ENCODE measurements at regions not wholly inside any gene's neighbourhood (a gene's known extent, or its start where the extent isn't known, plus 50 kb on each side); places are given as distances from the start of the nearest gene placed in this dataset.

DNA sequence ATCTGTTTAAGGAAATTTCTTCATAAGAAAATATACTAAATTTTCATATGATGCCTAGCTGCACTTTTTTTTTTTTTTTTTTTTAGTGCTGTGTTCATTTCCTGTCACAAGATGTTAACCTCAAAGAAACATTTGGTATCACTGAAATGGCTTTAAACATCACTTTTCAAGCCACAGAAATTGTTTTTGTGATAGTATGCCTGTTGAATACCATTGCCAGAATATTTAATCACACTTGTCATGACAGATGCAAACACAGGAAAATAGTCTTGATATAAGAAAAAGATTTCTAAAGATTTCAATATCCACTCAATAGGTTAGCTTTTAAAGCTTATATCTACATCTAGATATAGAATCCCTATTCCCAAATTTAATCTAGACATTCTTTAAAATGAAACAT lies 608.5 kb upstream of the AGTR1 start:
- no peaks in the 10 kb centered on the region for H3K79me1 ChIP-seq (ENCODE audit: low read length)
- H3K36me3 ChIP-seq (ENCODE audit: control insufficient read depth in 1 of 2, insufficient read depth in 2 of 2, low read length in 2 of 2), result no peaks in the 10 kb centered on the region
- no peak overlapping the region for H3K9ac ChIP-seq (ENCODE audit: low read length)
- H3K79me2 ChIP-seq (ENCODE audit: control insufficient read depth, insufficient read depth, low read length, poor library complexity), result no peaks in the 10 kb centered on the region
- no peaks in the 10 kb centered on the region for H3K27me3 ChIP-seq (ENCODE audit: insufficient read depth, low read length)
- H3K9me3 ChIP-seq (ENCODE audit: insufficient read depth, low read depth, low read length), result no peaks in the 10 kb centered on the region
- no peak overlapping the region for H3K4me2 ChIP-seq (ENCODE audit: low read length)
- no peak overlapping the region for H2BK120ac ChIP-seq (ENCODE audit: insufficient read depth, low read length, poor library complexity)
- H2BK5ac ChIP-seq (ENCODE audit: low read depth, low read length, poor library complexity), result no peak overlapping the region
- H3K4ac ChIP-seq (ENCODE audit: low read depth, low read length), result no peak overlapping the region
- H4K8ac ChIP-seq (ENCODE audit: low read depth, low read length), result no peak overlapping the region
- H2AK5ac ChIP-seq (ENCODE audit: low read length), result no peak overlapping the region
- no peak overlapping the region for H2AFZ ChIP-seq (ENCODE audit: insufficient read depth, low read length, poor library complexity)
- no peak overlapping the region for H3K18ac ChIP-seq (ENCODE audit: low read length)
- no peak overlapping the region for H3K4me3 ChIP-seq (ENCODE audit: low read depth, low read length)
- no peak overlapping the region for H3K27ac ChIP-seq (ENCODE audit: low read depth, low read length)
- H3K23ac ChIP-seq (ENCODE audit: low read length), result no peak overlapping the region
- H3K4me1 ChIP-seq (ENCODE audit: control insufficient read depth in 1 of 2, insufficient read depth in 2 of 2, low read length in 2 of 2), result no peaks in the 10 kb centered on the region
- H3K14ac ChIP-seq (ENCODE audit: low read length), result no peak overlapping the region
- H2BK12ac ChIP-seq (ENCODE audit: low read length), result no peak overlapping the region
- DNase-seq, result no peak
- no peak overlapping the region for H4K12ac ChIP-seq (ENCODE audit: low read depth, low read length)
- H4K91ac ChIP-seq (ENCODE audit: low read depth, low read length), result no peak overlapping the region

GRCh38 chr3:148090156-148090555 lies 607.5 kb upstream of the AGTR1 start:
- H3K4ac ChIP-seq (ENCODE audit: low read depth, low read length), result no peak overlapping the region
- H3K36me3 ChIP-seq (ENCODE audit: control insufficient read depth in 1 of 2, insufficient read depth in 2 of 2, low read length in 2 of 2), result no peaks in the 10 kb centered on the region
- no peaks in the 10 kb centered on the region for H3K9me3 ChIP-seq (ENCODE audit: insufficient read depth, low read depth, low read length)
- no peak overlapping the region for H3K14ac ChIP-seq (ENCODE audit: low read length)
- no peak overlapping the region for H3K4me3 ChIP-seq (ENCODE audit: low read depth, low read length)
- no peak for DNase-seq
- H3K27me3 ChIP-seq (ENCODE audit: insufficient read depth, low read length), result no peaks in the 10 kb centered on the region
- H3K4me1 ChIP-seq (ENCODE audit: control insufficient read depth in 1 of 2, insufficient read depth in 2 of 2, low read length in 2 of 2), result no peaks in the 10 kb centered on the region
- no peak overlapping the region for H3K23ac ChIP-seq (ENCODE audit: low read length)
- no peak overlapping the region for H2BK5ac ChIP-seq (ENCODE audit: low read depth, low read length, poor library complexity)
- no peaks in the 10 kb centered on the region for H3K79me1 ChIP-seq (ENCODE audit: low read length)
- no peak overlapping the region for H3K18ac ChIP-seq (ENCODE audit: low read length)
- no peak overlapping the region for H3K4me2 ChIP-seq (ENCODE audit: low read length)
- H2BK12ac ChIP-seq (ENCODE audit: low read length), result no peak overlapping the region
- no peaks in the 10 kb centered on the region for H3K79me2 ChIP-seq (ENCODE audit: control insufficient read depth, insufficient read depth, low read length, poor library complexity)
- no peak overlapping the region for H3K9ac ChIP-seq (ENCODE audit: low read length)
- no peak overlapping the region for H3K27ac ChIP-seq (ENCODE audit: low read depth, low read length)
- no peak overlapping the region for H2AK5ac ChIP-seq (ENCODE audit: low read length)
- no peak overlapping the region for H2BK120ac ChIP-seq (ENCODE audit: insufficient read depth, low read length, poor library complexity)
- H4K8ac ChIP-seq (ENCODE audit: low read depth, low read length), result no peak overlapping the region
- H2AFZ ChIP-seq (ENCODE audit: insufficient read depth, low read length, poor library complexity), result no peak overlapping the region
- H4K12ac ChIP-seq (ENCODE audit: low read depth, low read length), result no peak overlapping the region
- no CpG with 5 or more reads among the region's 2 CpGs for WGBS (ENCODE audit: extremely low coverage, insufficient coverage, insufficient read length)
- H4K91ac ChIP-seq (ENCODE audit: low read depth, low read length), result no peak overlapping the region

- H3K4me1 ChIP-seq (ENCODE audit: control insufficient read depth in 1 of 2, insufficient read depth in 2 of 2, low read length in 2 of 2), result no peaks in the 10 kb centered on the region
- no peak overlapping the region for H3K4ac ChIP-seq (ENCODE audit: low read depth, low read length)
- H4K12ac ChIP-seq (ENCODE audit: low read depth, low read length), result no peak overlapping the region
- no peaks in the 10 kb centered on the region for H3K27me3 ChIP-seq (ENCODE audit: insufficient read depth, low read length)
- H3K14ac ChIP-seq (ENCODE audit: low read length), result no peak overlapping the region
- H2AFZ ChIP-seq (ENCODE audit: insufficient read depth, low read length, poor library complexity), result no peak overlapping the region
- H4K91ac ChIP-seq (ENCODE audit: low read depth, low read length), result no peak overlapping the region
- no peak overlapping the region for H3K23ac ChIP-seq (ENCODE audit: low read length)
- no peak overlapping the region for H2AK5ac ChIP-seq (ENCODE audit: low read length)
- no peaks in the 10 kb centered on the region for H3K36me3 ChIP-seq (ENCODE audit: control insufficient read depth in 1 of 2, insufficient read depth in 2 of 2, low read length in 2 of 2)
- no peak overlapping the region for H3K9ac ChIP-seq (ENCODE audit: low read length)
- H2BK5ac ChIP-seq (ENCODE audit: low read depth, low read length, poor library complexity), result no peak overlapping the region
- no peak overlapping the region for H3K4me3 ChIP-seq (ENCODE audit: low read depth, low read length)
- H4K8ac ChIP-seq (ENCODE audit: low read depth, low read length), result no peak overlapping the region
- H2BK120ac ChIP-seq (ENCODE audit: insufficient read depth, low read length, poor library complexity), result no peak overlapping the region
- no peak overlapping the region for H2BK12ac ChIP-seq (ENCODE audit: low read length)
- no peaks in the 10 kb centered on the region for H3K79me2 ChIP-seq (ENCODE audit: control insufficient read depth, insufficient read depth, low read length, poor library complexity)
- WGBS (ENCODE audit: extremely low coverage, insufficient coverage, insufficient read length), result no CpG with 5 or more reads among the region's 5 CpGs
- DNase-seq, result no peak
- H3K18ac ChIP-seq (ENCODE audit: low read length), result no peak overlapping the region
- H3K79me1 ChIP-seq (ENCODE audit: low read length), result no peaks in the 10 kb centered on the region
- H3K4me2 ChIP-seq (ENCODE audit: low read length), result no peak overlapping the region
- H3K27ac ChIP-seq (ENCODE audit: low read depth, low read length), result no peak overlapping the region
- no peaks in the 10 kb centered on the region for H3K9me3 ChIP-seq (ENCODE audit: insufficient read depth, low read depth, low read length)
Observed at GRCh38 chr3:148092624-148093347, 604.9 kb upstream of the AGTR1 start.

DNA sequence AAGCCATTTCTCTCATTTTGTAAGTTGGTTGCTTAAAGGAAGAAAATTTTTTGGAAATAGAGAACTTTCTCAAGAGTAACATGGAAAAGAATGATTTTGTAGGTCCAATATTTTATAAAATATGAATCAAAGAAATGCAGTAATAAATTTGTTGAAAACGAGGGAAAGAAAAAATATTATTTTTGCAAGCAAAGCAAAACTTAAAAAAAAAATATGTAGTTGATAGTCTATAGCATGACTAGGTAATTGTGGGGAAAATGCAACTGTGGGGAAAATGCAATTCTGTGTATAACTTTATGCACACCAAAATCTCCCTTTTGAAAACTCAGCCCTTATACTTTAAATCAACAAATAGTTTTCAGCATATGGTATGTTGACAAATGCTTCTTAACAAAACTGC lies 604.0 kb upstream of the AGTR1 start:
- H2AK5ac ChIP-seq (ENCODE audit: low read length), result no peak overlapping the region
- no peak overlapping the region for H3K27ac ChIP-seq (ENCODE audit: low read depth, low read length)
- no peaks in the 10 kb centered on the region for H3K79me2 ChIP-seq (ENCODE audit: control insufficient read depth, insufficient read depth, low read length, poor library complexity)
- H3K4me3 ChIP-seq (ENCODE audit: low read depth, low read length), result no peak overlapping the region
- H3K4me1 ChIP-seq (ENCODE audit: control insufficient read depth in 1 of 2, insufficient read depth in 2 of 2, low read length in 2 of 2), result no peaks in the 10 kb centered on the region
- no peak overlapping the region for H2BK5ac ChIP-seq (ENCODE audit: low read depth, low read length, poor library complexity)
- no peaks in the 10 kb centered on the region for H3K36me3 ChIP-seq (ENCODE audit: control insufficient read depth in 1 of 2, insufficient read depth in 2 of 2, low read length in 2 of 2)
- no peak overlapping the region for H2AFZ ChIP-seq (ENCODE audit: insufficient read depth, low read length, poor library complexity)
- no peaks in the 10 kb centered on the region for H3K79me1 ChIP-seq (ENCODE audit: low read length)
- no peak overlapping the region for H4K8ac ChIP-seq (ENCODE audit: low read depth, low read length)
- H3K9me3 ChIP-seq (ENCODE audit: insufficient read depth, low read depth, low read length), result no peaks in the 10 kb centered on the region
- DNase-seq, result no peak
- H2BK120ac ChIP-seq (ENCODE audit: insufficient read depth, low read length, poor library complexity), result no peak overlapping the region
- H2BK12ac ChIP-seq (ENCODE audit: low read length), result no peak overlapping the region
- no peak overlapping the region for H3K14ac ChIP-seq (ENCODE audit: low read length)
- H3K9ac ChIP-seq (ENCODE audit: low read length), result no peak overlapping the region
- H3K23ac ChIP-seq (ENCODE audit: low read length), result no peak overlapping the region
- no peaks in the 10 kb centered on the region for H3K27me3 ChIP-seq (ENCODE audit: insufficient read depth, low read length)
- H3K4ac ChIP-seq (ENCODE audit: low read depth, low read length), result no peak overlapping the region
- 80% methylated on average over 1 of the region's 1 CpG for WGBS (ENCODE audit: extremely low coverage, insufficient coverage, insufficient read length)
- no peak overlapping the region for H3K18ac ChIP-seq (ENCODE audit: low read length)
- no peak overlapping the region for H4K91ac ChIP-seq (ENCODE audit: low read depth, low read length)
- no peak overlapping the region for H4K12ac ChIP-seq (ENCODE audit: low read depth, low read length)
- no peak overlapping the region for H3K4me2 ChIP-seq (ENCODE audit: low read length)

Measured in trophoblast cell (in vitro differentiated cells and primary cell).